ENCODE measurements at regions not wholly inside any gene's neighbourhood (a gene's known extent, or its start where the extent isn't known, plus 50 kb on each side); places are given as distances from the start of the nearest gene placed in this dataset.
A peak's percentile ranks its signal among the peaks of the same experiment; 100 is the strongest.

DNA sequence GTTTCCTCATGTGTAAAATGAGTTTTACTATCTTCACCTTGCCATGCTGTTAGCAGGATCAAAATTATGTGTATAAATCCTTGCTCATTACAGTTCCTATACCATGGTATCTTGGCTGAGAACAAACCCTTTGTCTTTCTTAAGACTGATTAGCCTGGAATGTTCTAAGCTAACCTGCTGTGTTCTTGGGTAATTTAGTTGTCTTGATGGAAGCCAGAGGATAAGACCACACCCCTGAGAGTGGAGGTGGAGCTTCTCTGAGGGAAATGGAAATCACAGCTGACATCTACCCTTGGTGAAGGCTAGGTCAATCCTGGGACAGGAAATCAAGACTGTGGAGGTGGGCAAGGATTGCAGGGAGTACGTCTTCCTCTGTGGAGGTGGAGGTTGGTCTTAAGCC lies 206.1 kb upstream of the ARHGAP20 start:
- 83% methylated on average over 1 of the region's 1 CpG for WGBS (ENCODE audit: insufficient coverage)
- CTCF ChIA-PET = interaction anchor here (1.3 kb wide), 1 partner anchor 26 kb away, joined by 3 read pairs; no protein-coding TSS in a partner anchor
- peaks cover 0 to 9% (median 2%) of the 10 kb centered on the region in 5 experiments for H3K9me3 ChIP-seq (ENCODE audit: control extremely low read depth in 1 of 5, control insufficient read depth in 4 of 5, insufficient read depth in 2 of 5, low read depth in 1 of 5, low read length in 4 of 5)

DNA sequence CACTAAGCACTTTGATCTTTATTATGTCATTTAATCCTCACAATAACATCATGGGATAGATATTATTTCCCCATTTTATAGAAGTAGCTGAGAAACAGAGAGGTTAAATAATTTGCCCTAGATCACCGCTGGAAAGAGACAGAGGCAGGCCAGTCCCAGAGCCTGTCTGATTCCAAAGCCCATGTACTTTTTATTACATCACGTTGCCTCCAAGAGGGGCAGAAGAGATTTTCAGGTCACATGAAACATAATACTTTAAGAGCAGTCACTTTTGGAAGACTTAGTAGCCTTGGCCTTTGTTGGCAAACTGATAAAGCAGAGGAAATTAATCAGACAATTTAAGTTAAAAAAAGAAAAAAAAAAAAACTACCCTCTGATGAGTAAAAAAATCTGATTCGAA lies 200.2 kb upstream of the ARHGAP20 start:
- CTCF ChIA-PET = no interaction called here
- H3K9me3 ChIP-seq (ENCODE audit: control extremely low read depth in 1 of 5, control insufficient read depth in 4 of 5, insufficient read depth in 2 of 5, low read depth in 1 of 5, low read length in 4 of 5) = peaks cover 0 to 9% (median 0%) of the 10 kb centered on the region in 5 experiments
- POLR2A ChIA-PET = interaction anchor here (0.7 kb wide), 1 partner anchor 18 kb away, joined by 4 read pairs; no protein-coding TSS in a partner anchor
- no peak overlapping the region for H3K27ac ChIP-seq (ENCODE audit: insufficient read depth in 1 of 2, low read depth in 1 of 2, low read length in 2 of 2, poor library complexity in 1 of 2, severe bottlenecking in 2 of 2)
- no peak for DNase-seq
- WGBS (ENCODE audit: insufficient coverage) = 100% methylated on average over 1 of the region's 3 CpGs
- H3K27me3 ChIP-seq (replicated peaks in 2 of 5; ENCODE audit: control insufficient read depth in 4 of 5, insufficient read depth in 5 of 5, low read length in 4 of 5) = no peaks in the 10 kb centered on the region
- no peaks in the 10 kb centered on the region for H3K36me3 ChIP-seq (ENCODE audit: control insufficient read depth in 4 of 4, insufficient read depth in 4 of 4, low read length in 3 of 4)
- H3K4me1 ChIP-seq (ENCODE audit: control extremely low read depth in 1 of 4, control insufficient read depth in 4 of 4, insufficient read depth in 4 of 4, low read length in 3 of 4) = peaks cover 13 to 23% (median 20%) of the 10 kb centered on the region in 4 experiments
- no peak overlapping the region for H3K4me3 ChIP-seq (ENCODE audit: control insufficient read depth in 1 of 7, extremely low read depth in 1 of 7, insufficient read depth in 4 of 7, low read depth in 2 of 7, low read length in 6 of 7)

More for the DNA sequence above, 206.1 kb upstream of the ARHGAP20 start:
- H3K27ac ChIP-seq (ENCODE audit: insufficient read depth in 1 of 2, low read depth in 1 of 2, low read length in 2 of 2, poor library complexity in 1 of 2, severe bottlenecking in 2 of 2) = no peak overlapping the region
- peaks cover 5 to 15% (median 5%) of the 10 kb centered on the region in 4 experiments for H3K4me1 ChIP-seq (ENCODE audit: control extremely low read depth in 1 of 4, control insufficient read depth in 4 of 4, insufficient read depth in 4 of 4, low read length in 3 of 4)
- DNase-seq = no peak
- H3K36me3 ChIP-seq (ENCODE audit: control insufficient read depth in 4 of 4, insufficient read depth in 4 of 4, low read length in 3 of 4) = no peaks in the 10 kb centered on the region
- H3K27me3 ChIP-seq (replicated peaks in 2 of 5; ENCODE audit: control insufficient read depth in 4 of 5, insufficient read depth in 5 of 5, low read length in 4 of 5) = no peaks in the 10 kb centered on the region
- POLR2A ChIA-PET = no interaction called here
- H3K4me3 ChIP-seq (ENCODE audit: control insufficient read depth in 1 of 7, extremely low read depth in 1 of 7, insufficient read depth in 4 of 7, low read depth in 2 of 7, low read length in 6 of 7) = no peak overlapping the region

DNA sequence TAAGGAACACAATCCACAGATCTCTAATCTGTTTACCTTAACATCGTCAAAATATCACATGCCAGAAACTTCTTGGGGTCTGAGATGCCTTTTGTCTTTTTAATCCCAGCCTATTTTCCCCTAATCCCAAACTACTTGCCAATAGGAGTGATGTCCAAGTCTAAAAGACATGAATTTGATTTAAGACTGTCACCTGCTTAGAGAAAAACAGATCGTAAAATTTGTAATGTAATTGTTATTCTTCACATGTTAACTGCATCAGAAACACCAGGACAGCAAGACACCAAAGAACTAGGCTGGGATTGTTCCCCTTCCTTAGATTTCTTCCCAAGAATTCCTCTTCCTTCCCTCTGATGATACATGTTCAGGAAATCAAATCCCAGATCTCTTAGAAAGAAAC lies 198.1 kb upstream of the ARHGAP20 start:
- H3K27ac ChIP-seq (ENCODE audit: insufficient read depth in 1 of 2, low read depth in 1 of 2, low read length in 2 of 2, poor library complexity in 1 of 2, severe bottlenecking in 2 of 2) = no peak overlapping the region
- ChIA-PET CTCF (no interaction called here), POLR2A (interaction anchor here (1.0 kb wide), 1 partner anchor 16 kb away, joined by 5 read pairs; no protein-coding TSS in a partner anchor)
- WGBS (ENCODE audit: insufficient coverage) = 100% methylated on average over 2 of the region's 2 CpGs
- H3K4me1 ChIP-seq (ENCODE audit: control extremely low read depth in 1 of 4, control insufficient read depth in 4 of 4, insufficient read depth in 4 of 4, low read length in 3 of 4) = peaks cover 19 to 29% (median 25%) of the 10 kb centered on the region in 4 experiments
- no peaks in the 10 kb centered on the region for H3K27me3 ChIP-seq (replicated peaks in 2 of 5; ENCODE audit: control insufficient read depth in 4 of 5, insufficient read depth in 5 of 5, low read length in 4 of 5)
- H3K36me3 ChIP-seq (ENCODE audit: control insufficient read depth in 4 of 4, insufficient read depth in 4 of 4, low read length in 3 of 4) = no peaks in the 10 kb centered on the region
- no peak overlapping the region for H3K4me3 ChIP-seq (ENCODE audit: control insufficient read depth in 1 of 7, extremely low read depth in 1 of 7, insufficient read depth in 4 of 7, low read depth in 2 of 7, low read length in 6 of 7)
- DNase-seq = no peak
- H3K9me3 ChIP-seq (ENCODE audit: control extremely low read depth in 1 of 5, control insufficient read depth in 4 of 5, insufficient read depth in 2 of 5, low read depth in 1 of 5, low read length in 4 of 5) = no peaks in the 10 kb centered on the region

DNA sequence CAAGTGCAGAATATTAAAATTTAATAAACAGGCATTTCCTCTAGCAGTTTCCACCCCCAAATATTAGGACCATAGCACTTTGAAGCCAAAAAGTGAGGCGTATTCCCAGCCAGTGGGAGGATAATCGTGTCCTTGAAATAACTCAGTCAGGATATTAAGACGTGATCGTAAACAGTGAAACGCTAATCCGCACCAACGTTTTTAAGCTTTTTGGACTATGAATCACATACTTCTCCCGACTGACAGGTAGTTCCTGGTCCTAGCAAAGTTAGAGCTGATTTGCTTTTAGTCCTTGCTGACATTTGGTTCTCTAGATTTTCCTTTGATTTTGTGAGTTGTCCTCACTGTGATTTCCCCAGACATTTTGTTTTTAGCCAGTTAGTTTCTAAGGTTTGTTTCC lies 197.1 kb upstream of the ARHGAP20 start:
- POLR2A ChIA-PET = interaction anchor here (1.0 kb wide), 1 partner anchor 15 kb away, joined by 5 read pairs; no protein-coding TSS in a partner anchor
- Histone ChIP-seq H3K36me3 (ENCODE audit: control insufficient read depth in 4 of 4, insufficient read depth in 4 of 4, low read length in 3 of 4) (no peaks in the 10 kb centered on the region), H3K27me3 (replicated peaks in 2 of 5; ENCODE audit: control insufficient read depth in 4 of 5, insufficient read depth in 5 of 5, low read length in 4 of 5) (no peaks in the 10 kb centered on the region), H3K4me1 (ENCODE audit: control extremely low read depth in 1 of 4, control insufficient read depth in 4 of 4, insufficient read depth in 4 of 4, low read length in 3 of 4) (peaks cover 19 to 29% (median 25%) of the 10 kb centered on the region in 4 experiments), H3K9me3 (ENCODE audit: control extremely low read depth in 1 of 5, control insufficient read depth in 4 of 5, insufficient read depth in 2 of 5, low read depth in 1 of 5, low read length in 4 of 5) (no peaks in the 10 kb centered on the region), H3K27ac (ENCODE audit: insufficient read depth in 1 of 2, low read depth in 1 of 2, low read length in 2 of 2, poor library complexity in 1 of 2, severe bottlenecking in 2 of 2) (no peak overlapping the region), H3K4me3 (ENCODE audit: control insufficient read depth in 1 of 7, extremely low read depth in 1 of 7, insufficient read depth in 4 of 7, low read depth in 2 of 7, low read length in 6 of 7) (no peak overlapping the region)
- CTCF ChIA-PET = interaction anchor here (0.9 kb wide), 1 partner anchor 196 kb away, joined by 3 read pairs; no protein-coding TSS in a partner anchor
- peak in 2 of 3 donors; percentile 31 to 48 for DNase-seq
- WGBS (ENCODE audit: insufficient coverage) = 44% methylated on average over 8 of the region's 8 CpGs

DNA sequence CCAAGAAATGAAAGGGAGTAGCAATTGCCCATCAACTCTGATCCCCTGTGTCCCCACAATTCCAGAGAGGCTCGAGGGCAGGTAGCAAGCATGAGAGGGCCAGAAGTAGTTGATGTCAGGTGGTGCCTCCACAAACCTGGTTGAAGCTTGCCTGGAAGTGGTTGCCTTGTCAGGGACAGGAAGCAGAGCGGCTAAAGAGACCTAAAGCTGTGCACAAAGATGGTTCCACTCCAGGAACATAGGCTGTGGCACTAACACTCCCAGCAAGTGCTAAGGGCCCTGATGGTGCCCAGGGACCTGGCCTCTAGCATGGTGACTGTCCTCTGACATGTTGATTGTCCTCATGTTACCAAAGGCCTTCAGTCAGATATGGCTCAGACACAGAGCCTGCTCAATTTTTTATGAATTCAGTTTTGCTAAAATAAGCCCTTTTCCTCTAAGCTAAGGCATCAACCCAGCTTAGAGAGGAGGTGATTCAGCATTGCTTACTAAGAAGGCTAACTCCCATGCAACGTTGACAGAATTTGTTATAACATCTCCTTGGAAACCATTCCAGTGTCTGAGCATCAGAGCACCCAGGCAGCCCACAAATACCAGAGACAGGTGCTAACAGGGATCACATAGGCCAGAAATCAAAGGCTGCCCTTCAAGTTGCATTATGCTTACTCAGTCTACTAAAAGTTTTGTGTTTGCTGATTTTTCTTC lies 196.3 kb upstream of the ARHGAP20 start:
- CTCF ChIA-PET = interaction anchor here (0.9 kb wide), 1 partner anchor 196 kb away, joined by 3 read pairs; no protein-coding TSS in a partner anchor
- no peak overlapping the region for H3K27ac ChIP-seq (ENCODE audit: insufficient read depth in 1 of 2, low read depth in 1 of 2, low read length in 2 of 2, poor library complexity in 1 of 2, severe bottlenecking in 2 of 2)
- POLR2A ChIA-PET = no interaction called here
- DNase-seq = peak; percentile 29 to 76 (median 69)
- H3K4me3 ChIP-seq (ENCODE audit: control insufficient read depth in 1 of 7, extremely low read depth in 1 of 7, insufficient read depth in 4 of 7, low read depth in 2 of 7, low read length in 6 of 7) = no peak overlapping the region
- H3K27me3 ChIP-seq (replicated peaks in 2 of 5; ENCODE audit: control insufficient read depth in 4 of 5, insufficient read depth in 5 of 5, low read length in 4 of 5) = no peaks in the 10 kb centered on the region
- WGBS (ENCODE audit: insufficient coverage) = 42% methylated on average over 2 of the region's 3 CpGs
- H3K4me1 ChIP-seq (ENCODE audit: control extremely low read depth in 1 of 4, control insufficient read depth in 4 of 4, insufficient read depth in 4 of 4, low read length in 3 of 4) = peaks cover 19 to 29% (median 25%) of the 10 kb centered on the region in 4 experiments
- H3K36me3 ChIP-seq (ENCODE audit: control insufficient read depth in 4 of 4, insufficient read depth in 4 of 4, low read length in 3 of 4) = no peaks in the 10 kb centered on the region
- H3K9me3 ChIP-seq (ENCODE audit: control extremely low read depth in 1 of 5, control insufficient read depth in 4 of 5, insufficient read depth in 2 of 5, low read depth in 1 of 5, low read length in 4 of 5) = no peaks in the 10 kb centered on the region

DNA sequence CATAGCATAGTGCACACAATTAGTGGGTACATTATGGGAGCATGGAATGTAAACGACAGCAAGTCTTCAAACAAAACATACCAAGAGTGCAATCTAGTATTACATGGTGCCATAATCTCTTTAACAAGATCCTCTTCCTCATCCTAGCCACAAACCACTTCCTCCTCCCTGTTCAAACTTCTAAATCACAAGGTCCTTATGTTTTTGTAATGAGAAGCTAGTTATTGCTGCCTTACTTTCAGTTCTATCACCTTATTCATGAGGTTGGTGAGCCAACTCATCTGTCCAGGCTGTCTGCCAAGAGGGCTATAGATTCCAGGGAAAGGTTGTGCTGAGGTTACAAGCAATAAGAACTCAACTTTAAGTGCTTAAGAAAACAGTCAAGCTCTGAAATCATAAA lies 195.4 kb upstream of the ARHGAP20 start:
- H3K36me3 ChIP-seq (ENCODE audit: control insufficient read depth in 4 of 4, insufficient read depth in 4 of 4, low read length in 3 of 4) = no peaks in the 10 kb centered on the region
- peaks cover 19 to 29% (median 25%) of the 10 kb centered on the region in 4 experiments for H3K4me1 ChIP-seq (ENCODE audit: control extremely low read depth in 1 of 4, control insufficient read depth in 4 of 4, insufficient read depth in 4 of 4, low read length in 3 of 4)
- ChIA-PET POLR2A (no interaction called here), CTCF (no interaction called here)
- H3K4me3 ChIP-seq (ENCODE audit: control insufficient read depth in 1 of 7, extremely low read depth in 1 of 7, insufficient read depth in 4 of 7, low read depth in 2 of 7, low read length in 6 of 7) = no peak overlapping the region
- no peaks in the 10 kb centered on the region for H3K27me3 ChIP-seq (replicated peaks in 2 of 5; ENCODE audit: control insufficient read depth in 4 of 5, insufficient read depth in 5 of 5, low read length in 4 of 5)
- peak; percentile 88 to 97 (median 95) for DNase-seq
- H3K27ac ChIP-seq (ENCODE audit: insufficient read depth in 1 of 2, low read depth in 1 of 2, low read length in 2 of 2, poor library complexity in 1 of 2, severe bottlenecking in 2 of 2) = no peak overlapping the region
- H3K9me3 ChIP-seq (ENCODE audit: control extremely low read depth in 1 of 5, control insufficient read depth in 4 of 5, insufficient read depth in 2 of 5, low read depth in 1 of 5, low read length in 4 of 5) = no peaks in the 10 kb centered on the region
- 0% methylated on average over 1 of the region's 1 CpG for WGBS (ENCODE audit: insufficient coverage)

DNA sequence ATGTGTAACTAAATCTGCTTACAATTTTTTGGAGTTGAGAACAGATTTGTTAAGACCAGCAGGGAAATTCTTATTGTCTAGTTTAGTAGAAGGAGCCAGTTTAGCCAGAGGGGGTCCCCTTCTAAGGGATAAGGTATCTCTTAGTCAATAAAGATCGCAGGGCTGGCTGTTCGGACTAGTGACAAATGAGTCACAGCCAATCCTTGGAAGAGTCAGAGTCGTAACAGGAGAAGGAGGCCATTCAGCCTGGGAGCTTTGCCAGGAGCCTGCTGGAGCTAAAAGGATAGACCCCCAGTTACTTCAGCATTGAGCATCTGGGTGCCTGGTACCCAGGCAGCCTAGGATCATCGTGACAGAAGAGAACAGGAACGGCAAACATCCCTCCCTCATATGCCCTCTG lies 191.6 kb upstream of the ARHGAP20 start:
- ChIA-PET POLR2A (no interaction called here), CTCF (interaction anchor here (1.0 kb wide), 1 partner anchor 41 kb away, joined by 3 read pairs; no protein-coding TSS in a partner anchor)
- Histone ChIP-seq H3K27ac (ENCODE audit: insufficient read depth in 1 of 2, low read depth in 1 of 2, low read length in 2 of 2, poor library complexity in 1 of 2, severe bottlenecking in 2 of 2) (no peak overlapping the region), H3K4me1 (ENCODE audit: control extremely low read depth in 1 of 4, control insufficient read depth in 4 of 4, insufficient read depth in 4 of 4, low read length in 3 of 4) (peaks cover 16 to 20% (median 18%) of the 10 kb centered on the region in 4 experiments), H3K36me3 (ENCODE audit: control insufficient read depth in 4 of 4, insufficient read depth in 4 of 4, low read length in 3 of 4) (no peaks in the 10 kb centered on the region), H3K27me3 (replicated peaks in 2 of 5; ENCODE audit: control insufficient read depth in 4 of 5, insufficient read depth in 5 of 5, low read length in 4 of 5) (no peaks in the 10 kb centered on the region), H3K4me3 (ENCODE audit: control insufficient read depth in 1 of 7, extremely low read depth in 1 of 7, insufficient read depth in 4 of 7, low read depth in 2 of 7, low read length in 6 of 7) (no peak overlapping the region), H3K9me3 (ENCODE audit: control extremely low read depth in 1 of 5, control insufficient read depth in 4 of 5, insufficient read depth in 2 of 5, low read depth in 1 of 5, low read length in 4 of 5) (no peaks in the 10 kb centered on the region)
- WGBS (ENCODE audit: insufficient coverage) = 97% methylated on average over 3 of the region's 5 CpGs
- DNase-seq = no peak
